Activated CD4-positive, alpha-beta memory T cell treated with anti-CD3 and anti-CD28 coated beads for 36 hours (primary cell): ENCODE measurements at regions not wholly inside any gene's neighbourhood (a gene's known extent, or its start where the extent isn't known, plus 50 kb on each side); places are given as distances from the start of the nearest gene placed in this dataset.

Experiments
- CTCF ChIA-PET: fragments of 350-600 bp; sonication (Branson Sonifier 250); formaldehyde crosslinking; loops from one replicate; lab custom pipeline; 2021; ENCODE audit warnings: antibody characterized with exemption, inconsistent platforms; lab: Charles Lee
- POLR2A ChIA-PET: fragments of 350-600 bp; sonication (Branson Sonifier 250); formaldehyde crosslinking; loops from one replicate; lab custom pipeline; 2021; ENCODE audit warnings: antibody characterized with exemption; lab: Charles Lee
- DNase-seq: peaks from one replicate; pipeline ENCODE4 v3.0.0-alpha.2; 2020
- H3K27ac Mint-ChIP-seq: one replicate; pipeline ENCODE4 v1.8.0; 2021; ENCODE audit warnings: mixed read lengths
- H3K27me3 Mint-ChIP-seq: one replicate; pipeline ENCODE4 v1.8.0; 2021; ENCODE audit warnings: mixed read lengths
- H3K36me3 Mint-ChIP-seq: one replicate; pipeline ENCODE4 v1.8.0; 2021; ENCODE audit warnings: mixed read lengths
- H3K4me1 Mint-ChIP-seq: one replicate; pipeline ENCODE4 v1.8.0; 2021; ENCODE audit warnings: low read depth, mixed read lengths
- H3K4me3 Mint-ChIP-seq: one replicate; pipeline ENCODE4 v1.8.0; 2021; ENCODE audit warnings: mild to moderate bottlenecking, mixed read lengths
- H3K9me3 Mint-ChIP-seq: one replicate; pipeline ENCODE4 v1.8.0; 2021; ENCODE audit warnings: mixed read lengths
- intact Hi-C: fragments of 100-400 bp; cut with micrococcal nuclease; formaldehyde crosslinking; loops from one replicate; pipeline ENCODE4 v1.15.1; 2023

DNA sequence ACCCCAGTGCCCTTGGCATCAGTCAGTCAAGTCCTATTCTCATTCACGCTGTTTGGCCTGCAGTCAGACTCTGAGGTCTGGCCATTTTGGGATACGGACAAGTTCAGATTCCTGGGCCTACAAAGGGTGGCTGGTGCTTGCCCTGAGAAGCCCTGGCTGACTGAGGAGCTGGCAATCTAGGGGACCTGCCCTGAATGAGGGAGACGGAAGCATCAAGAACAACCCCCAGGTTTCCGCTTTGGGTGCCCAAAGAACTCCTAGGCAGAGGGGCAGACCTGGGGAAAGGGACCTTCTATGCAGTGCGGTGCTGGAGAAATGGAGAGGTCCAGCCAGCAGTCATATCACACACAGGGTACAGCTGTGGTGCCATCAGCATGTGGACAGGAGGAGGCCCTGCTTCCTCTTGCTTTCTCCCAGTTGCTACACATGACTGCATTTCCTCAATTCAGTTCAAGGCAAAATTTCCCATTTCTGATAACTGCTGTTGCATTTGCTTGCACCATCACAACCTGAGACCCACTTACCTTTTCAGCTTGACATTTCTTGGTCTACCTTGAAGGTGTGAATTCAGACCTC is 70.9 kb upstream of the LGALSL start:
- Mint-ChIP-seq H3K4me1 (no peaks in the 10 kb centered on the region), H3K9me3 (no peaks in the 10 kb centered on the region), H3K27ac (no peak overlapping the region), H3K27me3 (peaks cover 6% of the 10 kb centered on the region), H3K36me3 (no peaks in the 10 kb centered on the region), H3K4me3 (no peak overlapping the region)
- POLR2A ChIA-PET, result no interaction called here
- no peak for DNase-seq
- CTCF ChIA-PET, result interaction anchor here (0.6 kb wide), 1 partner anchor 105 kb away, joined by 3 read pairs; no protein-coding TSS in a partner anchor
- intact Hi-C loops, result no loop called here

GRCh38 chr2:64383881-64384280 is 70.1 kb upstream of the LGALSL start:
- H3K27ac Mint-ChIP-seq, result no peak overlapping the region

GRCh38 chr2:64386676-64387075 is 67.3 kb upstream of the LGALSL start:
- no peak overlapping the region for H3K27ac Mint-ChIP-seq
- no peaks in the 10 kb centered on the region for H3K4me1 Mint-ChIP-seq
- ChIA-PET POLR2A (no interaction called here), CTCF (no interaction called here)
- DNase-seq, result no peak
- H3K27me3 Mint-ChIP-seq, result peaks cover 3% of the 10 kb centered on the region
- H3K4me3 Mint-ChIP-seq, result no peak overlapping the region
- intact Hi-C loops, result loop anchor here (5.0 kb wide), 1 partner anchor 44 kb away; no protein-coding TSS in a partner anchor
- H3K36me3 Mint-ChIP-seq, result peaks cover 4% of the 10 kb centered on the region
- peaks cover 13% of the 10 kb centered on the region for H3K9me3 Mint-ChIP-seq

More at GRCh38 chr2:64383881-64384280, 70.1 kb upstream of the LGALSL start:
- peaks cover 6% of the 10 kb centered on the region for H3K27me3 Mint-ChIP-seq
- no peaks in the 10 kb centered on the region for H3K4me1 Mint-ChIP-seq
- ChIA-PET POLR2A (no interaction called here), CTCF (no interaction called here)
- no peak for DNase-seq
- no peaks in the 10 kb centered on the region for H3K9me3 Mint-ChIP-seq
- intact Hi-C loops, result no loop called here
- no peak overlapping the region for H3K4me3 Mint-ChIP-seq
- no peaks in the 10 kb centered on the region for H3K36me3 Mint-ChIP-seq

GRCh38 chr2:64390586-64390985 is 63.4 kb upstream of the LGALSL start:
- CTCF ChIA-PET, result interaction anchor here (1.6 kb wide), 1 partner anchor 59 kb away, joined by 3 read pairs; no protein-coding TSS in a partner anchor
- POLR2A ChIA-PET, result no interaction called here
- Mint-ChIP-seq H3K4me3 (no peak overlapping the region), H3K9me3 (peaks cover 15% of the 10 kb centered on the region), H3K27ac (no peak overlapping the region), H3K27me3 (peaks cover 3% of the 10 kb centered on the region), H3K36me3 (peaks cover 5% of the 10 kb centered on the region), H3K4me1 (no peaks in the 10 kb centered on the region)
- DNase-seq, result no peak
- intact Hi-C loops, result loop anchor here (5.0 kb wide), 1 partner anchor 97 kb away; no protein-coding TSS in a partner anchor

GRCh38 chr2:64391424-64391823 is 62.5 kb upstream of the LGALSL start:
- no peaks in the 10 kb centered on the region for H3K4me1 Mint-ChIP-seq
- ChIA-PET POLR2A (no interaction called here), CTCF (interaction anchor here (1.6 kb wide), 1 partner anchor 60 kb away, joined by 3 read pairs; no protein-coding TSS in a partner anchor)
- DNase-seq, result no peak
- peaks cover 15% of the 10 kb centered on the region for H3K9me3 Mint-ChIP-seq
- intact Hi-C loops, result loop anchor here (5.0 kb wide), 1 partner anchor 96 kb away; no protein-coding TSS in a partner anchor
- no peak overlapping the region for H3K4me3 Mint-ChIP-seq
- H3K27me3 Mint-ChIP-seq, result peaks cover 3% of the 10 kb centered on the region
- peaks cover 5% of the 10 kb centered on the region for H3K36me3 Mint-ChIP-seq
- H3K27ac Mint-ChIP-seq, result no peak overlapping the region

DNA sequence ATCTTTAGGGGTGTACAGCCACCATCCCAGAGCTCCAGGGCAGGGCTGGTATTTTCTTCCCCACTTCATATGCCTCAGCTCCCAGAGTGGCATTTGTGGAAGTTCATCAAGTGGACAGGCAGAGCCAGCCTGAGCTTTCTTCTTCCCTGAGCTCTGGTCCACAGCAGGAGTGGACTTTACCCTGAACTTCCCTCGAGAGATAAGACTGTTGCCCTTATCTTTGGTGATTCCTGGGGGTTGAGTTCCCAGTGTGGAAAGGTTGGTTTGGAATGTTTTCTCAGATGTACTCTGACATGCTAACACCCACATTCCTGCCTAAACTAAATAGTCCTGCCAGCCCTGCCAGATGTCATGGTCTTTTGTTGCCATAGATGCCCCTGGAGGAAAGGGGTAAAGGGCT is 62.0 kb upstream of the LGALSL start:
- H3K27ac Mint-ChIP-seq, result no peak overlapping the region
- intact Hi-C loops, result loop anchor here (5.0 kb wide), 1 partner anchor 95 kb away; no protein-coding TSS in a partner anchor
- H3K27me3 Mint-ChIP-seq, result peaks cover 3% of the 10 kb centered on the region
- ChIA-PET CTCF (no interaction called here), POLR2A (no interaction called here)
- H3K36me3 Mint-ChIP-seq, result peaks cover 5% of the 10 kb centered on the region
- no peaks in the 10 kb centered on the region for H3K4me1 Mint-ChIP-seq
- DNase-seq, result no peak
- no peak overlapping the region for H3K4me3 Mint-ChIP-seq
- H3K9me3 Mint-ChIP-seq, result peaks cover 15% of the 10 kb centered on the region

DNA sequence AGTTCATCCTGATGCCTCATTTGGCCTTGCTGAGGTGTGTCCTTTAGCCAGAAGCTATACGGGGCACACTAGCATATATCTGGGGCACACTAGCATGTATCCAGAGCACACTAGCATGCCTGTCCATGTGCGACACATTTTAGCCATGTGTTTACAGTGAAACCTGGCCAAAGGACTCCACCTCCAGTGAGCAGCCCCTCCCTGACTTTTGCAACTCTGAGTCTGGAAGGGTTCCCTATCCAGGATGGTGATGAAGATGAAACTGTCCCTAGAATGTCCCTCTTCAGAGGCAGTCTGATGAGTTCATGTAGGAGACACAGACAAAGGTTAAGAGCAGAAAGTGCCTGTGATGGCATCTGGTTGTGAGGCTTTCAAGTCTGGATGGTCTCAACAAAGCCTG is 61.4 kb upstream of the LGALSL start:
- ChIA-PET CTCF (no interaction called here), POLR2A (no interaction called here)
- H3K36me3 Mint-ChIP-seq, result peaks cover 5% of the 10 kb centered on the region
- no peak overlapping the region for H3K27ac Mint-ChIP-seq
- H3K4me3 Mint-ChIP-seq, result no peak overlapping the region
- peaks cover 1% of the 10 kb centered on the region for H3K27me3 Mint-ChIP-seq
- DNase-seq, result no peak
- H3K9me3 Mint-ChIP-seq, result peaks cover 15% of the 10 kb centered on the region
- intact Hi-C loops, result loop anchor here (5.0 kb wide), 1 partner anchor 95 kb away; no protein-coding TSS in a partner anchor
- no peaks in the 10 kb centered on the region for H3K4me1 Mint-ChIP-seq

- ChIA-PET POLR2A (no interaction called here), CTCF (interaction anchor here (1.6 kb wide), 1 partner anchor 63 kb away, joined by 5 read pairs; no protein-coding TSS in a partner anchor)
- Mint-ChIP-seq H3K36me3 (peaks cover 5% of the 10 kb centered on the region), H3K4me1 (no peaks in the 10 kb centered on the region), H3K27me3 (peaks cover 1% of the 10 kb centered on the region), H3K9me3 (peaks cover 15% of the 10 kb centered on the region), H3K4me3 (no peak overlapping the region), H3K27ac (no peak overlapping the region)
- intact Hi-C loops, result loop anchor here (5.0 kb wide), 1 partner anchor 94 kb away; no protein-coding TSS in a partner anchor
- no peak for DNase-seq
Observed at GRCh38 chr2:64393383-64394010, 60.5 kb upstream of the LGALSL start.

DNA sequence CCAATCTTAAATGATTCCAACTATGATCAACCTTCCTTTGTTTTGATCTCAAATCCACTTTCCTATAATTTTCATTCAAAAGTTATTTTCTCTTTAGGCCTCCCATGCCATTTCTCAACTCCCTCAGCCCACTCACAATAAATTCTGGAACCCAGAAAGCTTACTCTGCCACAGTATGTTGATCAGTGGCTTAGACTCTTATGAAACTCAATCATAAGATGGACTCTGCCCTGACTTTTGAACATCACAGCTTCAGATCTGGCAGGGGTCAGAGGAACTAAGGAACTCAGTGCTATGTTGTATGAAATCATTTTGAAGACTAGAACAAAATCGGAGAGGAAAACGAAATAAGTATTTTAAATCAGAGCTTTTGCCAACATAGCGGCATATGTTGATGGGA is 59.8 kb upstream of the LGALSL start:
- H3K27me3 Mint-ChIP-seq, result peaks cover 1% of the 10 kb centered on the region
- peaks cover 5% of the 10 kb centered on the region for H3K36me3 Mint-ChIP-seq
- intact Hi-C loops, result loop anchor here (5.0 kb wide), 1 partner anchor 93 kb away; no protein-coding TSS in a partner anchor
- no peak overlapping the region for H3K27ac Mint-ChIP-seq
- no peak overlapping the region for H3K4me3 Mint-ChIP-seq
- no peaks in the 10 kb centered on the region for H3K4me1 Mint-ChIP-seq
- H3K9me3 Mint-ChIP-seq, result peaks cover 15% of the 10 kb centered on the region
- CTCF ChIA-PET, result interaction anchor here (1.6 kb wide), 1 partner anchor 63 kb away, joined by 5 read pairs; no protein-coding TSS in a partner anchor
- DNase-seq, result no peak
- POLR2A ChIA-PET, result no interaction called here

GRCh38 chr2:64396001-64396400 is 58.0 kb upstream of the LGALSL start:
- no peak overlapping the region for H3K4me3 Mint-ChIP-seq

GRCh38 chr2:64396551-64396950 is 57.4 kb upstream of the LGALSL start:
- Mint-ChIP-seq H3K27ac (no peak overlapping the region), H3K9me3 (peaks cover 3% of the 10 kb centered on the region), H3K4me1 (no peaks in the 10 kb centered on the region), H3K4me3 (no peak overlapping the region), H3K27me3 (peaks cover 2% of the 10 kb centered on the region), H3K36me3 (peaks cover 2% of the 10 kb centered on the region)
- POLR2A ChIA-PET, result no interaction called here
- CTCF ChIA-PET, result no interaction called here
- intact Hi-C loops, result no loop called here
- DNase-seq, result no peak

More at GRCh38 chr2:64396001-64396400, 58.0 kb upstream of the LGALSL start:
- Mint-ChIP-seq H3K27me3 (no peaks in the 10 kb centered on the region), H3K36me3 (peaks cover 5% of the 10 kb centered on the region), H3K9me3 (peaks cover 8% of the 10 kb centered on the region), H3K27ac (no peak overlapping the region), H3K4me1 (no peaks in the 10 kb centered on the region)
- intact Hi-C loops, result no loop called here
- ChIA-PET POLR2A (no interaction called here), CTCF (no interaction called here)
- no peak for DNase-seq

DNA sequence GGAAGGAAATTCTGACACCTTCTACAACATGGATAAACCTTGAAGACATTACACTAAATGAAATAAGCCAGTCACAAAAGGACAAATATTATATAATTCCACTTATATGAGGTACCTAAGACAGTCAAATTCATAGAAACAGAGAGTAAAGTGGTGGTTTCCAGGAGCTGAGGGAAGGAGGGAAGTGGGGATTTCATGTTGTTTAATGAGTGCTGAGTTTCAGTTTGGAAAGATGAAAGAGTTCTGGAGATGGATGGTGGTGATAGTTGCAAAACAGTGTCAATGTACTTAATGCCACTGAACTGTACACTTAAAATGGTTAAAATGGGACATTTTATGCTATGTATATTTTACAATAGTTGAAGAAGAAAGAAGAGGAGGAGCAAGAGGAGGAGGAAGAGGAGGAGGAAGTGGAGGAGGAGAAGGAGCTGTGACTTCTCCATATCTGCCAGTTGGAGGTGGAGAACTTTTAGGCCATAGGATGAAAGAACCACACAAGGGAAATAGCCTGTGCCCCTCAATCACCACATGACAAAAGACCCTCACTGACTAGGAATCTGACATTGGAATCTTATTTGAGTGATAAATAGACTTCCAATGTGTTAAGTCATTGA is 55.3 kb upstream of the LGALSL start:
- CTCF ChIA-PET, result interaction anchor here (2.2 to 2.4 kb wide), 2 partner anchors 68 to 89 kb away, joined by 7 to 8 read pairs; no protein-coding TSS in a partner anchor
- H3K4me3 Mint-ChIP-seq, result no peak overlapping the region

More for the DNA sequence above, 55.3 kb upstream of the LGALSL start:
- DNase-seq, result no peak
- H3K4me1 Mint-ChIP-seq, result no peaks in the 10 kb centered on the region
- peaks cover 2% of the 10 kb centered on the region for H3K27me3 Mint-ChIP-seq
- intact Hi-C loops, result no loop called here
- POLR2A ChIA-PET, result no interaction called here
- H3K9me3 Mint-ChIP-seq, result no peaks in the 10 kb centered on the region
- no peak overlapping the region for H3K27ac Mint-ChIP-seq
- no peaks in the 10 kb centered on the region for H3K36me3 Mint-ChIP-seq
